ENCODE measurements at regions not wholly inside any gene's neighbourhood (a gene's known extent, or its start where the extent isn't known, plus 50 kb on each side); places are given as distances from the start of the nearest gene placed in this dataset.

- TF ChIP-seq CTCF (IDR thresholded peaks at IDR 0.05) = no peak
- Mint-ChIP-seq H3K4me3 (ENCODE audit: unreplicated experiment) (no peak overlapping the region), H3K27ac (ENCODE audit: unreplicated experiment) (no peak overlapping the region), H3K27me3 (ENCODE audit: low read depth) (no peaks in the 10 kb centered on the region), H3K36me3 (ENCODE audit: low read depth) (no peaks in the 10 kb centered on the region), H3K9me3 (ENCODE audit: low read depth) (peaks cover 8% of the 10 kb centered on the region), H3K4me1 (ENCODE audit: low read depth) (no peaks in the 10 kb centered on the region)
- no peak for DNase-seq (ENCODE audit: low spot score)
Observed at GRCh38 chr16:13394488-13394887, 493.1 kb downstream of the SHISA9 start.

- no peaks in the 10 kb centered on the region for H3K4me1 Mint-ChIP-seq (ENCODE audit: low read depth)
- no peak for TF ChIP-seq CTCF (IDR thresholded peaks at IDR 0.05)
- H3K4me3 Mint-ChIP-seq (ENCODE audit: unreplicated experiment) = no peak overlapping the region
- DNase-seq (ENCODE audit: low spot score) = no peak
- H3K27me3 Mint-ChIP-seq (ENCODE audit: low read depth) = no peaks in the 10 kb centered on the region
- peaks cover 14% of the 10 kb centered on the region for H3K9me3 Mint-ChIP-seq (ENCODE audit: low read depth)
- H3K36me3 Mint-ChIP-seq (ENCODE audit: low read depth) = no peaks in the 10 kb centered on the region
- no peak overlapping the region for H3K27ac Mint-ChIP-seq (ENCODE audit: unreplicated experiment)
Observed at GRCh38 chr16:13397126-13397525, 495.7 kb downstream of the SHISA9 start.

GRCh38 chr16:13401641-13402040, 500.2 kb downstream of the SHISA9 start:
- no peak for TF ChIP-seq CTCF (IDR thresholded peaks at IDR 0.05)
- Mint-ChIP-seq H3K9me3 (ENCODE audit: low read depth) (peaks cover 17% of the 10 kb centered on the region), H3K4me1 (ENCODE audit: low read depth) (no peaks in the 10 kb centered on the region), H3K4me3 (ENCODE audit: unreplicated experiment) (no peak overlapping the region), H3K27ac (ENCODE audit: unreplicated experiment) (no peak overlapping the region), H3K27me3 (ENCODE audit: low read depth) (no peaks in the 10 kb centered on the region), H3K36me3 (ENCODE audit: low read depth) (no peaks in the 10 kb centered on the region)
- DNase-seq (ENCODE audit: low spot score) = no peak

GRCh38 chr16:13402601-13403000, 501.2 kb downstream of the SHISA9 start:
- H3K36me3 Mint-ChIP-seq (ENCODE audit: low read depth) = no peaks in the 10 kb centered on the region
- H3K27ac Mint-ChIP-seq (ENCODE audit: unreplicated experiment) = no peak overlapping the region
- H3K4me3 Mint-ChIP-seq (ENCODE audit: unreplicated experiment) = no peak overlapping the region
- TF ChIP-seq CTCF (IDR thresholded peaks at IDR 0.05) = no peak
- no peaks in the 10 kb centered on the region for H3K4me1 Mint-ChIP-seq (ENCODE audit: low read depth)
- peaks cover 16% of the 10 kb centered on the region for H3K9me3 Mint-ChIP-seq (ENCODE audit: low read depth)
- DNase-seq (ENCODE audit: low spot score) = no peak
- no peaks in the 10 kb centered on the region for H3K27me3 Mint-ChIP-seq (ENCODE audit: low read depth)

- no peaks in the 10 kb centered on the region for H3K27me3 Mint-ChIP-seq (ENCODE audit: low read depth)
Observed at GRCh38 chr16:13403326-13403725, 501.9 kb downstream of the SHISA9 start.

More at GRCh38 chr16:13403326-13403725, 501.9 kb downstream of the SHISA9 start:
- DNase-seq (ENCODE audit: low spot score) = no peak
- Mint-ChIP-seq H3K9me3 (ENCODE audit: low read depth) (peaks cover 16% of the 10 kb centered on the region), H3K27ac (ENCODE audit: unreplicated experiment) (no peak overlapping the region), H3K4me1 (ENCODE audit: low read depth) (no peaks in the 10 kb centered on the region), H3K36me3 (ENCODE audit: low read depth) (no peaks in the 10 kb centered on the region), H3K4me3 (ENCODE audit: unreplicated experiment) (no peak overlapping the region)
- no peak for TF ChIP-seq CTCF (IDR thresholded peaks at IDR 0.05)
